Naive B cell (primary cell): ENCODE measurements at regions not wholly inside any gene's neighbourhood (a gene's known extent, or its start where the extent isn't known, plus 50 kb on each side); places are given as distances from the start of the nearest gene placed in this dataset.
A peak's percentile ranks its signal among the peaks of the same experiment; 100 is the strongest.

ENCODE experiments used
- ATAC-seq, 2 donors: fragments of 150-1000 bp; cut with Tn5 transposase; 2 replicates each; pipeline ENCODE4 v1.10.0; 2021; ENCODE audit warnings: low read depth in 2 of 2, mild to moderate bottlenecking in 2 of 2, moderate library complexity in 2 of 2
- DNase-seq: peaks from one replicate; pipeline ENCODE4 v3.0.0; 2022
- H3K27ac Mint-ChIP-seq, 6 donors: one replicate each; pipeline ENCODE4 v1.8.0; 2020 to 2022; ENCODE audit warnings: mild to moderate bottlenecking in 6 of 6, mixed read lengths in 6 of 6, moderate library complexity in 5 of 6, inconsistent platforms in 2 of 6
- H3K27me3 Mint-ChIP-seq, 3 donors: one replicate each; pipeline ENCODE4 v1.8.0; 2021 to 2022; ENCODE audit warnings: mixed read lengths in 3 of 3, mild to moderate bottlenecking in 1 of 3
- H3K36me3 Mint-ChIP-seq, 2 donors: one replicate each; pipeline ENCODE4 v1.8.0; 2020 to 2022; ENCODE audit warnings: mixed read lengths in 2 of 2, inconsistent platforms in 1 of 2, mild to moderate bottlenecking in 1 of 2
- H3K4me1 Mint-ChIP-seq, 3 donors: one replicate each; pipeline ENCODE4 v1.8.0; 2020 to 2022; ENCODE audit warnings: mixed read lengths in 3 of 3, inconsistent platforms in 1 of 3, mild to moderate bottlenecking in 1 of 3, moderate library complexity in 1 of 3
- H3K4me3 Mint-ChIP-seq, 8 donors: one replicate each; pipeline ENCODE4 v1.8.0; 2020 to 2022; ENCODE audit warnings: mild to moderate bottlenecking in 8 of 8, mixed read lengths in 8 of 8, moderate library complexity in 8 of 8, inconsistent platforms in 2 of 8
- H3K9me3 Mint-ChIP-seq, 7 donors: one replicate each; pipeline ENCODE4 v1.8.0; 2020 to 2022; ENCODE audit warnings: mixed read lengths in 7 of 7, mild to moderate bottlenecking in 5 of 7, inconsistent platforms in 2 of 7, moderate library complexity in 1 of 7

DNA sequence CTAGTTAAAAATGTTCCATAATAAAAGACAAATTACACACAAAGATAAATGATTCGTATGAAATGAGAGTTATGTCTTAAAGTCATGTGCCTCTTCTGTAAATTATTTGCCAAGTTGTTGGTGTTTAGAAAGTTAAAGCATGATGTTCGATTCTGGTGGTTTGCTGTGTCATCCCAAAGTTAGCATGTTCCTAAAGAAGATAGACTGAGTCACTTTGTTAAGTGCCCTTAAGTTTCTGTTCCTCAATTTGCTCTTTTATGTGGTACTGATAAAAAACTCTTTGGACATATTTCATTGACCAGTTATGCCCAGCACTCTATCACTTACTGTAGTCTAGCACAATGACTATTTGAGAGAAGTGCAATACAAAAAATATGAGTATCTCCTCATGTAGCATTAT is 366.9 kb upstream of the ZNF608 start:
- Mint-ChIP-seq H3K4me1 (peaks cover 0 to 5% (median 1%) of the 10 kb centered on the region in 3 donors), H3K36me3 (peaks cover 8 to 9% of the 10 kb centered on the region in 2 donors), H3K27ac (no peak overlapping the region), H3K9me3 (peaks cover 0 to 8% (median 2%) of the 10 kb centered on the region in 7 donors), H3K27me3 (peaks cover 10 to 11% (median 10%) of the 10 kb centered on the region in 3 donors), H3K4me3 (no peak overlapping the region)
- ATAC-seq, result no peak
- DNase-seq, result no peak

DNA sequence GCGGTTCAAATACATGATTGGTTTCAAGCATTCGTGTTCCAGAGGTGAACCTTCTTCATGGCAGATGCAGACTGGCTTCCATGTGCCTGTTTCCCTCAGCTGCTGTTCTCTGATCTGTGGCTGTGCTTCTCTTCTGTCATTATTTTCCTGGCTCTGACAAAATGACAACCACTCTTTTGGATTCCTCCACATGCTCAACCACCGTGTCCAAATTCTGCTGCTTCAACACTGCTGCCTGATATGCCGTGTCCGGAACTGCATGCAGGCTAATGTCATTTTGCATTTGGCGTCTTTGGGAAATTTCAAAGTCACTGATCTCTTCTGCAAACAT is 368.7 kb upstream of the ZNF608 start:
- DNase-seq (no peak), ATAC-seq (no peak)
- Mint-ChIP-seq H3K27me3 (peaks cover 10 to 12% (median 10%) of the 10 kb centered on the region in 3 donors), H3K4me1 (peaks cover 0 to 5% (median 1%) of the 10 kb centered on the region in 3 donors), H3K36me3 (peaks cover 8 to 9% of the 10 kb centered on the region in 2 donors), H3K27ac (no peak overlapping the region), H3K4me3 (no peak overlapping the region), H3K9me3 (peaks cover 0 to 8% (median 2%) of the 10 kb centered on the region in 7 donors)

DNA sequence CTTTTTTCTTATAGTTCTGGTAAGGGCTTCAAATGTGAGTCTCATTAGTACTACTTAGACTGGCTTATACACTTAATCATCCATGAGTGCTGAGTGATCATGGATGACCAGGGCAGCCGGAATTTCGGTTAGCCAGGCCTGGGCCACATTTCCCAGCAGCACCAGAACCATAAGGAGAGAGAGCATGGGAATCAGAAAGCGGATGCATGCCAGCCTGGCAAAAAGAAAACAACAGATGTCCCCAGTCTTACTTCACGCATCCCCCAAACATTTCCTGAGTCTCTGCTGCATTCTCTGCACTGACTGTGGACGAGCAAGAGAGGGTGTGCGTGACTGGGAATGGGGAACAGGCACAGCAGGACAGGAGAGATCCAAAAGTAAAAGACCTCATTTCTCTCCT is 371.1 kb upstream of the ZNF608 start:
- Mint-ChIP-seq H3K4me3 (no peak overlapping the region), H3K4me1 (peaks cover 0 to 5% (median 1%) of the 10 kb centered on the region in 3 donors), H3K36me3 (no peaks in the 10 kb centered on the region), H3K27me3 (peaks cover 10 to 12% (median 10%) of the 10 kb centered on the region in 3 donors), H3K27ac (peak overlapping the region in 1 of 6 donors; percentile 57), H3K9me3 (no peaks in the 10 kb centered on the region)
- DNase-seq, result no peak
- ATAC-seq, result no peak

DNA sequence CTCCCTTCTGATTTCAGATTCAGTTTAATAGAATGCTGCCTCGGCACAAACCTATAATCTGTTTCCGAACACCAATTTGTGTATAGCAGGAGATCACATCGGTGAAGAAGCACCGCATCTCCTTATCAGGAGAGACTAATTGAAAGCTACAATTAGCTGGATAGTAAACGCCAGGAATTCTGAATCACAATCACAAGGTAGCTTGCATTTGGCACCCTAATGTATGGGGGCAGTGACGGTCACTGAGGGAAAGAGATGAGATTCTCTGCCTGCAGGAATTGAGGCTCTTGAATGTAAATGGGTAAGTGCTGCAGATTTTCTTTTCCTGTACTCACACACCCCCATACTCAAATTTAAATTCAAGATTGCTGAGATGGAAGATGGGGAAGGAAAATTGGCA is 373.6 kb upstream of the ZNF608 start:
- H3K27ac Mint-ChIP-seq, result no peak overlapping the region
- H3K4me1 Mint-ChIP-seq, result no peaks in the 10 kb centered on the region
- H3K9me3 Mint-ChIP-seq, result no peaks in the 10 kb centered on the region
- DNase-seq (no peak), ATAC-seq (no peak)
- H3K36me3 Mint-ChIP-seq, result no peaks in the 10 kb centered on the region
- H3K27me3 Mint-ChIP-seq, result peaks cover 10 to 12% (median 10%) of the 10 kb centered on the region in 3 donors
- peak overlapping the region in 1 of 8 donors; percentile 10 for H3K4me3 Mint-ChIP-seq

DNA sequence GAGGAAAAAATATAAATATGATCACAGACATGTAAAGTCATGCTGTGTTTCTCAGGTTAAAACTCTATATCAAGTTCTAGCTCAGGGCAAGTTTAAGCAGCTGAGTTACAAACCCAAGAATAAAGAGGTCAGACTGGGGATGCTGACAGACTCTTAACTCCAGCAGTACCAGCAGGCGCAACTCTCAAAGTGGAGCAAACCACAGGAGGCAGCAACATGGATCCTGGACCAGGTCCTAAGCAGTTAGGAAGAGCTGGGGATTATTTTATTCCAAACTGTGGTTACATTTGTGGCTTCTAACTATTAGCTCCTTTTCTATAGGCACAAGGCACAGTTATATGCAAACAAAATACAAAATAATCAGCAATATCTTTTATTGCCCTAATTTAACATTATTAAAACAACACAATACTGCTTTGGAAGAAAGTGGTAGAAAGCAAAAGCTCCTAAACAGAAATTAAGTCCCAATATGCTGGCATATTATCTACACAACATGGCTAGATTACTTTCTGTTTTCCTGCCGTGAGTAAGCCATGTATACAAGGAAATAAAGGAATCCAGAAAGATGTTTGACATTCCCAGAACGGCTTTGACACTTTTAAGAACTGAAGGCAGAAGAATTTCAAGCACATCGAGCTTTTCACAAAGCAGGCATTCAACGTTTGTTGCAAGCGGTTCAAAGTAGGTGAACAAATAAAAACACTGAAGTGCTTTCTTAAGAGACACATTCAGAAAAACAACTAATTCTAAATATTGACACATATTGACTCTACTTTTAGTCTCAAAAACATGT is 378.8 kb upstream of the ZNF608 start:
- no peaks in the 10 kb centered on the region for H3K4me1 Mint-ChIP-seq
- ATAC-seq (no peak), DNase-seq (no peak)
- no peak overlapping the region for H3K4me3 Mint-ChIP-seq
- H3K27ac Mint-ChIP-seq, result no peak overlapping the region
- H3K9me3 Mint-ChIP-seq, result peaks cover 0 to 1% (median 0%) of the 10 kb centered on the region in 7 donors
- no peaks in the 10 kb centered on the region for H3K36me3 Mint-ChIP-seq
- peaks cover 0 to 6% (median 0%) of the 10 kb centered on the region in 3 donors for H3K27me3 Mint-ChIP-seq

DNA sequence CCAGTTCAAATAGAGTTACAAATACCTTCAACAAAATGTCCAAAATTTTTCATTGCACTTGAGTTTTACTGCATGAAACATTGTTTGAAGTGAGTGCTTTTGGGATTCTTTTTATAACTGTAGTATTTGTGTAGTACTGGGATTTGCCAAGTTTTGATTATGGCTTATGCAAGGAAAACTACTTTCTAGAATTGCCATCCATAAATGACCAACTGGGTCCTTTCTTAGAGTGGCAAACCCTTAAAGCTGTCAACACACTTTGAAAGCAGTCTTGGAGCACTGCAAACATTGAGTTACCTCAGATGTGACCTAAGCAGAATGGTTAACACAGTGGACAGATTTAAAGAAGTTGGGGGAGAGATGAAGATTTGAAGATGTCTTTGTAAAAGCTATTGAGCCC is 379.6 kb upstream of the ZNF608 start:
- Mint-ChIP-seq H3K4me3 (no peak overlapping the region), H3K27ac (no peak overlapping the region), H3K36me3 (no peaks in the 10 kb centered on the region), H3K9me3 (peaks cover 0 to 1% (median 0%) of the 10 kb centered on the region in 7 donors), H3K4me1 (no peaks in the 10 kb centered on the region), H3K27me3 (peaks cover 0 to 6% (median 0%) of the 10 kb centered on the region in 3 donors)
- DNase-seq (no peak), ATAC-seq (no peak)

DNA sequence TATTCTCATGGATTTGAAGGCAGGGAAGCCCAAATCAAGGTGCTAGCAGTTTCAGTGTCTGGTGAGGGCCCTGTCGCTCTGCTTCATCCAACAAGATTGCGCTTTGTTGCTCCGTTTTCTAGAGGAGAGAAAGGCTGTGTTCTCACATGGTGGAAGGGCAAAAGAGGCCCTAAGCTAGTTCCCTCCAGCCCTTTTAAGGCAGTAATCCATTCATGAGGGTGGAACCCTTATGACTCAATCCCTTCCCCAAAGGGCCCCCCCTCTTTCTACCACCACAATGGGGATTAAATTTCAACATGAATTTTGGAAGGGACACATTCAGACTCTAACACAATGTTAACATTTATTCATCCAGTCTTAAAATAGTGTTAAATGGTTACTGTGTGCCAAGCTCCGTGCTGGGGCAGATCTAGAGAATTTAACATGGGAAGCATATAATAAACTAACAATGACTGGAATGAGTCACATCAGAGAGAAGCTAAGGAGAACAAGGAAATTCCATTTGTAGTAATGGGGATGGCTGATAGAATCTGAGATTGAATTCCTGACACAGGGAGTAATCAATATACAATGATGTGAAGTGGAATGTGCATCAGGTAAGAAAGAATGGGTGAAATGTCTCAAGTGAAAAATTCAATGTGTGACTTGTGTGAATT is 382.8 kb upstream of the ZNF608 start:
- H3K27me3 Mint-ChIP-seq, result peaks cover 0 to 6% (median 0%) of the 10 kb centered on the region in 3 donors
- H3K4me1 Mint-ChIP-seq, result no peaks in the 10 kb centered on the region
- ATAC-seq (no peak), DNase-seq (no peak)
- H3K27ac Mint-ChIP-seq, result no peak overlapping the region
- peaks cover 0 to 1% (median 0%) of the 10 kb centered on the region in 7 donors for H3K9me3 Mint-ChIP-seq
- H3K4me3 Mint-ChIP-seq, result no peak overlapping the region
- no peaks in the 10 kb centered on the region for H3K36me3 Mint-ChIP-seq

DNA sequence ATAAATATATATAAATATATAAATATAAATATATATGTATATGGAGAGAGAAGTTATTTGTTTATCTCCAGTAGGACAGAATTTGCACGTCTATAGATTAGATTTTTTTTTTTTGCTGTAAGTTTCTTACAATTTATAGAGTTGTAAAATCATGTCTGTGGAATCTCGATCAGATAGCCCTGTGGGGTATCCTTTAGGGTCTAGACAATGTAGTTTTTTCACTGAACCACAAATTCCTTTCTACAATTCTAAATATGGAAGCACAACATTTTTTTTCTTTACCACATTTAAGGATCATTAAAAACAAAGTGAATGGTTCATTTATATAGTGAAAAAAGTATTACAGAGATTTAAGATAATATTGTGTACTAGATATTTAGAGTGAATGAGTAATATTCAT is 384.2 kb upstream of the ZNF608 start:
- Mint-ChIP-seq H3K4me1 (no peaks in the 10 kb centered on the region), H3K27me3 (peaks cover 0 to 6% (median 0%) of the 10 kb centered on the region in 3 donors), H3K36me3 (no peaks in the 10 kb centered on the region), H3K27ac (no peak overlapping the region), H3K4me3 (no peak overlapping the region), H3K9me3 (peaks cover 0 to 1% (median 0%) of the 10 kb centered on the region in 7 donors)
- ATAC-seq, result no peak
- no peak for DNase-seq

DNA sequence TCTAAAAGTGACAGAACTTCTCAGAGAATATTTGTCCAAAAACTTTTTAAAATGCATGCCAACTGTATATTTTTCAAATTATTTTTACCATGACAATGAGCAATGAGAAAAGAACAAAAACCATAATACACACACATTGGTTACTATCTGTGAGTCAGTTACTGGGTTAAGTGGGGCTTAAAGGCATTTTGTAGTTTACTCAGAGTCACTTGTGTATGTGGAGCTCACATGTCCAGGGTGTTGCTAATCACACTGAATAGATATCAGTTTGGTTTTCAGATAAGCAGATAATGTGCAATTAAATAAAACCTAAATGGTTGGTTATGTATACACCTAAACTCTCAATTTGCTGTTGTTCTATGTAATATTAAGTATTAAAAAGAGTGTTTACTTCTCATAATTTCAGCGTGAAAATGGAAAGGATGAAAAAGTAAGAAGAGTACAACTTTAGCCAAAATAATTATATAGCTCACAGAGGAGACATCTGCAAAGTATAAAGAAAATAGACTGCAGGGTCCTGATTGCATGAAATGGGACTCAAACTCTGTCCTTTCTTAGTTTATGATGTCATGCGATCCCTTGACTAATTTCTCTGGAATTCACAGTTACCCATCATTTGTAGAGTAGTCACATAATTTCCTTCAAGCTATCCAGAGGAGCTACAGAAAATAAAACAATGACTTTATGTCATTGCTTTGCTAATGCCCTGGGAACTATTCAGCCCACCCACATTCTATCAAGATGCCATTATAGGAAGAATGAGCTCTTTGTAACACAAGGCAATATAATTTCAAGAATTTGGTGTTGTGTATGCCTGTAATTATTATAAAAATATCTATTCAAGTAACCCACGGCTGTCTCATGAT is 388.0 kb upstream of the ZNF608 start:
- Mint-ChIP-seq H3K27me3 (peaks cover 0 to 6% (median 0%) of the 10 kb centered on the region in 3 donors), H3K36me3 (no peaks in the 10 kb centered on the region), H3K9me3 (peaks cover 0 to 2% (median 0%) of the 10 kb centered on the region in 7 donors), H3K4me3 (no peak overlapping the region), H3K27ac (no peak overlapping the region), H3K4me1 (no peaks in the 10 kb centered on the region)
- DNase-seq, result no peak
- ATAC-seq, result no peak

DNA sequence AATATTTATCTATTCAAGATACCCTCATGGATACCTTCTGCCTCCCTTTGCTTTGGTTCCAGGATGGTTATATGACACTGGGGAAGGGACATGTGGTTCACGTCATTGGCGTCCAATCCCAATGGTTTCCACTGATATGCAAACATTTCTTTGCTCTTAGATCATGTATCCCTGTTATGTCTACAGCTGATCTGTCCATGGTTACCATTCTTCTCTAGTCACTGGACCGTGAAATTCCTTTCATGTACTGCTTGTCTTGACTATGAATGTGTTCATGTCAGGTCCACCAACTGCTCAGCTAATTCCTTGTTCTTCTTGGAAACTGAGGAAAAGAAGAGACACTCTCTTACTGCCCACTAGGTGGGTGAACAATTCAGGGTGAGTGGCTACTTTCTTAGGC is 391.1 kb upstream of the ZNF608 start:
- Mint-ChIP-seq H3K36me3 (no peaks in the 10 kb centered on the region), H3K27ac (no peak overlapping the region), H3K9me3 (peaks cover 0 to 2% (median 0%) of the 10 kb centered on the region in 7 donors), H3K4me1 (peaks cover 5 to 8% (median 6%) of the 10 kb centered on the region in 3 donors), H3K4me3 (no peak overlapping the region), H3K27me3 (peaks cover 0 to 6% (median 0%) of the 10 kb centered on the region in 3 donors)
- DNase-seq, result no peak
- no peak for ATAC-seq

DNA sequence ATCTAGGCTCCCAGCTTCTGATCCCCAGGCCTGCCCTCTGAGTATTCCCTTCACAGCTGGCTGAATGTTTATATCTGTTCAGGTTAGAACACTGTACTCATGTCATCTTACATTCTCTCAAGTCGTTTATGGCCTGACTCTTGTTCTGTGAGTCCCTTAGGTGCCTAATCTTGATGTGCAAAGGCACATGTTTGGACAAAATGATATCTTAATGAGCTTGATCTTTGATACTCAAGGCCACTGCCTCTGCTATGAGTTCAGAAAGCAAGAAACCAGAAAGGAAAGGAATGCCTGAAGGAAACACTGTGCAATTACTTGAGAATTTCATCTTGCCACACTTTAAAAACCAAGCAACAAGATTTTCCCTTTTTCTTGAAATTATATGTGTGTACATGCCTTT is 391.8 kb upstream of the ZNF608 start:
- H3K27me3 Mint-ChIP-seq, result peaks cover 0 to 6% (median 0%) of the 10 kb centered on the region in 3 donors

DNA sequence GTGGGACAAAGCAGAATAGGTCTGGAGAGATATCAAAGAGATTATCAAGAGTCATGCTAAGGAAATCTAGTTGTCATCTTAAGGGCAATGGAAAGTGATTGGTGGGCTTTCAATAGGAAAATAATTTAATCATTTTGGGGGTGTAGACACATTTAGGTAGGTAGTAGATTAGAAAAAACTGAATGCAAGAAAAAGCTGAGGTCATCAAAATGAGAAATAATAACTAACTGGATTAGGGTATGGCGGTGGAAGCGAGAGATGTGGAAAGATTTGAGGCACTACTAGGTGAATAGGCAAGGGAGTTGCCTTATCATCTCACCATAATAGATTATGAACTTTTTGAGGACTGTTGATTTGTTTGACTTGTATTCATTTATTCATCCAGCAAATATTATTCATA is 393.2 kb upstream of the ZNF608 start:
- peaks cover 0 to 6% (median 0%) of the 10 kb centered on the region in 3 donors for H3K27me3 Mint-ChIP-seq

More for the DNA sequence above, 391.8 kb upstream of the ZNF608 start:
- H3K9me3 Mint-ChIP-seq, result peaks cover 0 to 2% (median 0%) of the 10 kb centered on the region in 7 donors
- H3K4me1 Mint-ChIP-seq, result peaks cover 5 to 12% (median 8%) of the 10 kb centered on the region in 3 donors
- ATAC-seq (no peak), DNase-seq (no peak)
- H3K36me3 Mint-ChIP-seq, result no peaks in the 10 kb centered on the region
- H3K4me3 Mint-ChIP-seq, result no peak overlapping the region
- H3K27ac Mint-ChIP-seq, result no peak overlapping the region

DNA sequence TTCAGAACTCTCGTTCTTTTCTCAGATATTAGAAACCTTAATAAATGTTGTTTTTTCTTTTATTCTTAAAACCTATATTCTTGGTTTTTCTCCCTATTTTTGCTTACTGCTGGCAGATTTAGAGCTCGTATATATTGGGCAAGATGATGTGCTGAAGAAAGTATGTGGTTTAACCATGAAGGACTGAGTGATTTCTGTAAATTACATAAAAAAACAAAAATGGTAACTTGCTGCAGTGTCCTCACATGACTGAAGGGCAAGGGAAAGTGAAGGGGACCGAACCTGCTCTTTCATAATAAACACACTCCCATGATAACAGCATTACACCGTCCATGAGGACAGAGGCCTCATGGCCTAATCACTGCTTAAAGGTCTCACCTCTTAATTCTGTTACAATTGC is 393.8 kb upstream of the ZNF608 start:
- Mint-ChIP-seq H3K27ac (no peak overlapping the region), H3K4me3 (no peak overlapping the region), H3K27me3 (peaks cover 0 to 6% (median 0%) of the 10 kb centered on the region in 3 donors), H3K36me3 (no peaks in the 10 kb centered on the region), H3K4me1 (peaks cover 10 to 22% (median 15%) of the 10 kb centered on the region in 3 donors), H3K9me3 (peaks cover 0 to 2% (median 0%) of the 10 kb centered on the region in 7 donors)
- no peak for ATAC-seq
- DNase-seq, result no peak

More for the DNA sequence above, 393.2 kb upstream of the ZNF608 start:
- H3K4me1 Mint-ChIP-seq, result peaks cover 10 to 22% (median 15%) of the 10 kb centered on the region in 3 donors
- peaks cover 0 to 2% (median 0%) of the 10 kb centered on the region in 7 donors for H3K9me3 Mint-ChIP-seq
- DNase-seq, result no peak
- no peak for ATAC-seq
- H3K4me3 Mint-ChIP-seq, result no peak overlapping the region
- H3K36me3 Mint-ChIP-seq, result no peaks in the 10 kb centered on the region
- H3K27ac Mint-ChIP-seq, result no peak overlapping the region
